Stimulated activated CD4-positive, alpha-beta T cell treated with anti-CD3 and anti-CD28 coated beads, TNF-alpha, amount 100 ng/mL, for 24 hours (primary cell): ENCODE measurements at regions not wholly inside any gene's neighbourhood (a gene's known extent, or its start where the extent isn't known, plus 50 kb on each side); places are given as distances from the start of the nearest gene placed in this dataset.

ENCODE experiments used
- DNase-seq, 3 experiments: peaks; one replicate each; pipeline ENCODE4 v3.0.0-alpha.2; 2020; ENCODE audit warnings: low read depth in 3 of 3

DNA sequence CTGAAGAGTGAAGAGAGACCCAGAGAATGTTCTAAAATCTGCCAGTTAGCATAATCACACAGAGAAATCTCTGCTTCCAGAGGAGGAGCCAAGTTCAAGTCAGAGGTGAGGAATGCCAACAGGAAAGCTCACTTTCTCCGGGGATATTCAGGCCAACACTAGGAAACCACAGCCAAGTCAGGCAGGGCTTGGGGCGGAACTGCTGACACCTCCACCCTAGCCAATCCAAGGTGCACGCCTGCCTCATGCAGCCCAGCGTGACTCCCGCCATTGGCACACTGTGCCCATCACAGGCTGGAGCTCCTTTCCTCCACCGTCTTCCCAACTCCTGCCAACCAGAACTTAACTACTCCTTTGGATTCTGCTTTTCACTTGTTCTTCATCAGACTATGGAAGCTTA, 374.3 kb upstream of the CCDC196 start:
- no peak for DNase-seq

DNA sequence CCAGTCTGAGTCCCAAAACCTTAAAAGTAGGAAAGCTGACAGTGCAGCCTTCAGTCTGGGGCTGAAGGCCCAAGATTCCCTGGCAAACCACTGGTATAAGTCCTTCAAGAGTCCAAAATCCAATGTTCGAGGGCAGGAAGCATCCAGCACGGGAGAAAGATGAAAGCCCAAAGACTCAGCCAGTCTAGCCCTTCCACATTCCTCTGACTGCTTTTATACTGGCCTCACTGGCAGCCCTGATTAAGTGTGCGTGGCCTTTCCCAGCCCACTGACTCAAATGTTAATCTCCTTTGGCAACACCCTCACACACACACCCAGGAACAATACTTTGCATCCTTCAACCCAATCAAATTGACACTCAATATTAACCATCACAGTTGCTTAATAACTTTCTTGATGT, 372.1 kb upstream of the CCDC196 start:
- DNase-seq = no peak

GRCh38 chr14:66115740-66116502, 370.2 kb upstream of the CCDC196 start:
- DNase-seq = no peak

DNA sequence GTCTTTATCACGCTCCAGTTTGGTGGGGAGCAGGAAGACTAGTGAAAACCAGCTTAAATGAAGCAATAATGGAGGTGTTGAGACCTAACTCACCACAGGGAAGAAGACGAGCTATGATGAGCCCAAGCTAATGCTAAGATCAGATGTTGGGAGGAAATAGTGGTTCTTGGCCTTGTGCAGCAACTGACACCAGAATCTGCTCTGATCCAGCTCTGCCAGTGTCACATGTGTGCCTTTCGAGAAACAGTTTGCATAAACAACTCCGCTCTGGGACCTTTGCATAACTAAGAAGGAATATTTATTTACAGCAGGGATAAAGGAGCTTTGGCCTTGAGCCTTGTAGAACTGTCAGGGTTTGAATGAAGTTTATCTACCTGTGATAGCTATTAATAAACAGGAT, 369.4 kb upstream of the CCDC196 start:
- DNase-seq = no peak

- DNase-seq = no peak
Measured at GRCh38 chr14:66117600-66117999, 368.6 kb upstream of the CCDC196 start.

DNA sequence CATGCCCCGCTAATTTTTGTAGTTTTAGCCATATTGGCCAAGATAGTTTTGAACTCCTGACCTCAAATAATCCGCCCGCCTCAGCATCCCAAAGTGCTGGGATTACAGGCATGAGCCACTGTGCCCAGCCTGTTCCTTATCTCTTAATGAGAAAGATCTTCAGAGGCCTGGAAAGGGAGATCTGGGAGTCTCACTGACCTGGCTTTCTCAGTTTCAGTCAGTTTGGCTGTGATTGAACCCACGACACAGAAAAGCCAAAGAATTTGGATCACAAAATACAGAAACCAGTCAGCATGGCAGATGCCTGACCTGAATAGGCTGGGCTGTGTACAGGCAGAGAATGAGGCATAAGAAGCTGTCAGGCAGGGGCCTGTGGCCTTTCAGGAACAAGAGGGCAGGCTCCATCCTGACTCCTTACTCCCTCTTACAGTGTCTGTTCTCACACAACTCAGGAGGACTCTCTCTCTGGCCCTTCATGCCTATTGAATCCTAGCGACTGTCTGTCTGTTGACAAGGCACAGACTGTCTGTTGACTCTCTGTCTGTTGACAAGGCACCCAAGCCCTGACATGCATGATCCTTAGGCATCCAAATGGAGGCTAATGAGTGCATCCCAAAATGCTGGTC, 366.5 kb upstream of the CCDC196 start:
- no peak for DNase-seq

GRCh38 chr14:66120402-66120801, 365.8 kb upstream of the CCDC196 start:
- no peak for DNase-seq

GRCh38 chr14:66121859-66122258, 364.3 kb upstream of the CCDC196 start:
- no peak for DNase-seq

DNA sequence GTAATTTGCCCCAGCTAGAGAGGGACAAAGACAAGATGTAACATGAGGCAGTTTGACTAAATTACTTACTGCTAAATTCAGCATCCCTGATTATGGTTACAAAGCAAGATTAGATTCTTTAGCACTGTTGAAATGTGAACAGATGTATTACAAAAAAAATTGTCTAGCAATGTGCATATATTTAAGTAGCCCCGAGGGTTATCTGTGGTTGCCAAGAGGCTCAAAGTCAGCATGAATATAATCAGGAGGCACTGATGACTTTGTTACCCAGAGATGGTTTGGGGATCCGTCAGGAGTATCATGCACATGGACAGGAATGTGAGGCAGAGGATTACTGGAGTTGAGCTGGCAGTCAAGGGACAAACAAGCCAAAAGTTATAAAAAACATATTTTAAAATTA, 356.9 kb upstream of the CCDC196 start:
- no peak for DNase-seq

DNA sequence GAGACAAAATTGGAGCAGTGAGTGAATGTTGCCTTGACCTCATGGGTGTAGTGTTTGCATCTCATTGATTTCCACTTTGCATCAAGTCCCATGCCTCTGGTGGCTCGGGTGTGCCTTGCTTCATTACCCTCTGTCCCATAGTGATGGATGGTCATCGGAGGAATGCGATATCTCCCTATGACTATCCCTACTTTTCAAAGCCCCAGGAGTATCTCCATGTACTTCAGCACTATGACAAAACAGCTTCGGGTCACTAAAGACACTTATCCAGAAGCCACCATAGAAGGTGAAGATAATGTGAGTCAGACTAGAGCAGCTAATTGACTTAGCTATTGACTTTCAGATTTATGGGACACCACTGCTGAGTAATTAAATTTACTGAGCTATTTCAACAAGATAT, 355.1 kb upstream of the CCDC196 start:
- DNase-seq = no peak

DNA sequence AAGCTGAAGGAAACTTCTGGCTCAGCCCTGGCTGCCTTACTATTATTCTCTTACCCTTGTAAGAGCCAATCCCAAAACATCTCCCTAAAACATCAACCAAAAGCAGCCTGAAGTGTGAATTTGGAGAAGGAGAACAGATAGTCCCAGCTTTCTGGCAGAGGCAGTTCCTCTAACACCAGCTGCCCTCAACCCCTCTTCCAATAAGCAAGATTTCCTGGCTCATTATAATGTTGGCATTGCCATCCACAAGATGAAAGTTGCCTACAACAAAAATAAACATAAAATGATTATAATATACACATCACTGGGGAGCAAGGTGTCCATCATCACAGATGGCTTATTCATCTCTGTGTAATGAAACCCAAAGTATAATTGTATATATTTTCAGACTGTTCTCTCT, 352.5 kb upstream of the CCDC196 start:
- DNase-seq = no peak

DNA sequence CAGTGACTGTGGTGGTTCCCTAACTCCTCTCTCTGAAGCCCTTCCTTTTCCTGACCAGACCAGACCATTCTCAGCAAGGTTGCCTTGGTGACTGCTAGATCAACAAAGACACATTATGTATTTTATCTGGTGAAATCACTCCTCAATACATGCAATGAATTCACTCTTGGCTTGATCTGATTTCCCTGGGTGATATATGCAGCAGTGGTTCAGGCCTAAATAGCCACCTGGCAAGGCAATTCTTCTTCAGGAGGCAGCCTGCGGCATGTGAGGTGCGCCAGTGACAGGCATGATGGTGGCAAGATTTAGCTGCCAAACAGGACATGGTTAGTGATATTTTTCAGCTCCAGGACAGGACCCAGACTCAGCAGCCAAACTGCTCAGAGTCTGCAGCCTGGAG, 350.3 kb upstream of the CCDC196 start:
- DNase-seq = no peak

DNA sequence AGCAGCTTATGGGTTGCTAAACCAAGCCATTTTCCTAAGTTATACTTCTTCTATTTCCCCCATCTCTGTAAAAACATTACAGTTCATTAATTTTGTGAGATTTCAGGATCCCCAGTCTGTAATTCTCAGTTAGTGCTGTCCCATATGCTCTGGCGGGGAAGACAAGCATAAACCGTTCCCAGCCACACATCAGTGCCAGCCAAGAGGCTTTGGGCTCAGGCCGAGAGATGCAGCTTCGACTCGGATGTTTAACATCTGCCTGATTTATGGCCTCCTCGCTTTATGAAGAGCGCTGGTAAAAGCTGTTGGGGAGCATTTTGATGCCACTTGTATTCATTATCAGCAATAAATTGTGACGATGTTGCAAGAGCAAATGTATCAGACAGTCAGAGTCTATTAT, 349.1 kb upstream of the CCDC196 start:
- no peak for DNase-seq

- DNase-seq = no peak
Measured at GRCh38 chr14:66139432-66139831, 346.7 kb upstream of the CCDC196 start.

GRCh38 chr14:66140213-66140918, 345.8 kb upstream of the CCDC196 start:
- no peak for DNase-seq

DNA sequence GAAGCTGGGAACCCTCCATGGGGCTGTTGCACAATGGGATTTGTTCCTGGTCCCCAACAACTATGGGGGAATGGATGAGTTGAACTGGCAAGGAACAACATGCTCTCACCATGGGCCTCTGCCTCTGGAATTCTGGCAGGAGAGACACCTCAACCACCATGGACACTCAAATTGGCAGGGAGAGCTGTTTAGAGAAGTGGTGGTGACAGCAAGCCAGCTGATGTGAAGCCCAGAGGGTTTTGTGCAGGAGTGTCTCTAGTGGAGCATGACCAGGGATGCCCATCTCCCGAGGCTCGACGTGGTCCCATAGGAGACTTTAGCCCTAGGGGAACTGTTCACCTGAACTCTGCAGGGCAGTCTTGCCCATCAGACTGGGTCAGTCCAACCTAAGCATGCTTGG, 345.2 kb upstream of the CCDC196 start:
- DNase-seq = no peak

DNA sequence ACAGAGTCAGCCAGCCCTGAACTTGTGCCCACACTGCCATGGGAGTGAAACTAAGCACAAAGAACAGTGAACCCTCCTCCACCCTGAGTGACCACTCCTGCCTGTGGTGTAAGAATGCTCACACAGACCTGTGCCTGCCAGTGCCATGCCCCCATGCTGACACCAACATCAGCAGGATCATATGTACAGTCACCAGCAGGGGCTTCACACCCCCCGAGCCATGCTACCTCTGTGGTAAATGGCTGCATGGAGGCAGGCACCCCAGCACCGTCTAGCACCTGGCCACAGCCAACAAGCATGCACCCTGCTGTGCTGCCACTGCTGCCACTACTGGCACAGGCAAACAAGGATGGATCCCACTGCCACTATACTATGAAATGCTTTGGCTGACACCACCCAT, 344.4 kb upstream of the CCDC196 start:
- DNase-seq = no peak

DNA sequence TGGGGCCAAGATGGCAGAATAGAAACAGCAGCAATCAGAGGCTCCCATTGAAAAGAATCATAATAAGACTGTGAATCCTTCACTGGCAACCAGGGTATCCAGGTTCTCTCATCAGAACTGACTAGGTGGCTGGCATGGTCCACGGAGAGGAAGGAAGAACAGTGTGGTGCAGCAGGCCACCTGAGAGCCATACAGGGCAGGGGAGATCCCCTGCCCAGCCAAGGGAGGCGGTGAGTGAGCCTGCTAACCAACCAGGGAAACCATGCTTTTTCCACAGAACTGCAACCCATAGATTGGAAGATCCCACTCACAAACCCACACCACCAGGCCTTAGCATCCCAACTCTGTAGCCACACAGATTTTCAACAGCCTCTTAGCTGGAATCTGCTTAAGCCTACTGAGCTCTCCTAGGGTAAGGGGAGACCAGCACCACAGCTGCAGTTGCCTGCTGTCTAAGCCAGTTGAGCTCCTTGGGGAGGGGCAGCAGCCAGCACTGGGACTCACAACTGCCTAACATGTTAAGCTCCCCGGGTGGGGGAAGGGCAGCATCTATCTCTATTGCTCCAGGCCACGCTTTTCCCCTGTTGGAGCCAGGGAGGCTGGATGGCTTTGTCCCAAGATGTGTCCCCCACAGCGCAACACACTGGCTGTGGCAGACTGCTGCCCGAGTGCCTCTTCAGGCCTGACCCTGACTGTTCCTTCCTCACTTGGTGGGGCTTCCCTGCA, 342.6 kb upstream of the CCDC196 start:
- no peak for DNase-seq

DNA sequence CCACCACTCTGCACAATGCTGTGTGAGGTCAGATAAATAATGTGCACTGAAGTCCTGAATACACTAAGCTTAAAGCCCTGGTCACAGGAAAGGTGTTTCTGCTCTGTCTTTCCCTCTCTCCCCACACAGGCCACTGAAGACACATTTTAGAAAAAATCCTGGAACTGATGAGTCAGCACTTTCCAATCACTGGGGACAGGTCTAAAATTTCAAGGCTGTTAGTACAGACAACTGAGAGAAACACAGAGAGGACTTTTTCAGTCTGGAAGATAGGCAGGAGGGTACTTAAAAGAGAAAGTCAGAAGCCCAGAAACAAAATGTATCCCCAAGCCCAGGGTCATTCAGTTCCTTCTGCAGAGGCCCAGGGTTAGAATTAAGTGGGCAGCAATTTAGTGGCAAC, 333.9 kb upstream of the CCDC196 start:
- DNase-seq = no peak

DNA sequence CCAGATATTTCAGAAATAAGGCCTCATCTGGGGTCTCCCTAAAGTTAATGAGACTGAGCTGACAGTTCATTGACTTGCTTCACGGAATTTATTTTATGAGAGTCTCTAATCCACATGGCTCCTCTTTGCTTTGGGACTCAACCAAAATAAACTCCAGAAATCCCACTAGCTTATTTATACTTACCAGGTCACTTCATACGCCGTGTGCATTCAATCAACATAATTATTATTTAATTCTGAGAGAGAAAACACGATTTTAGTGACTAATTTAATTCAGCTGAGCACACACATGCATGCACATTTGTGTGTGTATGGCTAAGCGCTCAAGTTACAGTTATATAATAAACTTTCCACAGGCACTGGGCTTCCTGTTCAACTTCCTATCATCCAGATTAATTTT, 333.4 kb upstream of the CCDC196 start:
- no peak for DNase-seq

GRCh38 chr14:66163023-66163422, 323.1 kb upstream of the CCDC196 start:
- no peak for DNase-seq

GRCh38 chr14:66165337-66165736, 320.8 kb upstream of the CCDC196 start:
- no peak for DNase-seq
